ENCODE measurements at regions not wholly inside any gene's neighbourhood (a gene's known extent, or its start where the extent isn't known, plus 50 kb on each side); places are given as distances from the start of the nearest gene placed in this dataset.

Small RNAs in the stretch of these regions (small RNA-seq; reads per million reads assigned to genes)
- gene MIR4776-1 = 0 reads per million in 4 donors

Measured in transverse colon (tissue), 4 donors.